Gastrocnemius medialis (tissue), 4 donors: ENCODE measurements at regions not wholly inside any gene's neighbourhood (a gene's known extent, or its start where the extent isn't known, plus 50 kb on each side); places are given as distances from the start of the nearest gene placed in this dataset.

ENCODE experiments used
- CTCF ChIP-seq, 5 experiments: fragments of 450-650 bp in 3 of 5; fragments of 200-600 bp in 2 of 5; sonication (generic) in 2 of 5; IDR thresholded peaks in 4 of 5; conservative IDR thresholded peaks in 1 of 5; 1 replicate in 4 of 5; 2 replicates in 1 of 5; pipeline ENCODE4 v1.5.1; 2016 to 2019; ENCODE audit warnings: antibody characterized with exemption in 5 of 5, mild to moderate bottlenecking in 3 of 5, moderate library complexity in 3 of 5
- POLR2A ChIP-seq, 2 donors: fragments of 450-650 bp; IDR thresholded peaks; one replicate each; pipeline ENCODE4 v1.6.1; 2017; ENCODE audit warnings: antibody characterized with exemption in 2 of 2, mild to moderate bottlenecking in 2 of 2, moderate library complexity in 2 of 2

GRCh38 chr1:55877437-55878232 is 662.5 kb upstream of the USP24 start:
- no peak for TF ChIP-seq CTCF (IDR thresholded peaks at IDR 0.05 in 4 of 5, conservative IDR thresholded peaks at IDR 0.05 in 1 of 5)
- no peak for TF ChIP-seq POLR2A (IDR thresholded peaks at IDR 0.05)
